ENCODE measurements at regions not wholly inside any gene's neighbourhood (a gene's known extent, or its start where the extent isn't known, plus 50 kb on each side); places are given as distances from the start of the nearest gene placed in this dataset.

DNA sequence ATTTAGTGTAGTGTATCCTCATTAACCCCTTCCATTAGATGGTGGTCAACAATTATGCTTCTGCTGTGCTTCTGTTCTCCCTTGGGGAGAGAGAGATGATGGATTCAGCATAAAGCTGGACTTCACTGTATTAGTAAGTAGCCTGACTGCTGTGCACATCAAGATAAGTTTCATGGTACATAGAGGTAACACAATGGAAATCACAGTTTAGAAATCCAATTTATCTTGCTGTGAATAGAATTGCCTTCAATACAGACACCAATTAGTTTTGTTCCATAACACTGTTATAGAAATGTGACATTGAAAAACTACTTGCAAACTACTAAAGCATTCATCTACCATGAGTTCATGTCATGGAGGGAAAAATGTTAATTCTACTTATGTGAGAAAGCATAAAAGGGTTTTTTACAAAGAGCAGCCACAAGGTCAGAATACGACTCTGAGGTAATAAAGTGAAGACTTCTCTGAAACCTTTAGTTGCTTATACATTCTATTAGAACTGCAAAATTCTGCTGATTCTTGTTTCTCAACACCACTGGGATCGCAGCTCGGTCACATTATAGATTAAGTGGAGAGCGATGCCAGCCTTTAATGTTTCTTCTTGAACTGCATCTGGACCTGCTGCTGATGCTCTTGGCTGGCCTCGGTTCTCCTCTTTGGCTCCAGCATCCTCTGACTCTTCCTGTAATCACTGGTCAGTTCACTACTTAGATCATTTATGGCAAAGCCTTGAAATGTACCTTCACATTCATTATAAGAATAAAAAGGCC is 190.8 kb downstream of the ATP23 start:
- Histone ChIP-seq H3K9me3 (ENCODE audit: control insufficient read depth, insufficient read depth, low read length) (no peaks in the 10 kb centered on the region), H3K27me3 (ENCODE audit: control insufficient read depth, insufficient read depth, low read length) (no peaks in the 10 kb centered on the region), H3K27ac (ENCODE audit: low read length) (no peak overlapping the region), H3K36me3 (ENCODE audit: control insufficient read depth, insufficient read depth, low read length) (no peaks in the 10 kb centered on the region), H3K4me1 (ENCODE audit: control insufficient read depth, insufficient read depth, low read length) (no peaks in the 10 kb centered on the region), H3K4me3 (ENCODE audit: low read length) (no peak overlapping the region)
- no CpG with 5 or more reads among the region's 5 CpGs for WGBS (ENCODE audit: insufficient coverage, insufficient read length)
- DNase-seq (ENCODE audit: low read depth, low spot score), result no peak

DNA sequence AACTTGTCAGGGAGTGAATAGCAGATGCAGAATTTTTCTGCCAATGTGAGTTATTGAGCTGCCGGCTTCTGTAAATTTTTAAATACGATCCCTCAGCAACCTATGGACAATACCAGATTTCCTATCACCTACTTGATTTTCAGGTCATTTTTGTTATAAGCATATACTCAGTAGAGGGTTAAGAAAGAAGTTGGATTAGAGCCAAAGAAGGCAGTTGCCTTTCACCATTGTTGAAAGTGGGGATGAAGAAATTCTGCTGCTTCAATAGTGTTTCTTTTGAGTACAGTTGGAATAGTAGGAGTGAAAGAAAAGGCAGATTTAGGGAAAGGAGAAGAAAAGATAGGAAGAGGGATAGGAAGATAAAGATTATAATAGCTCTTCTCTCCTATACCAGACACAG is 197.1 kb downstream of the ATP23 start:
- Histone ChIP-seq H3K4me1 (ENCODE audit: control insufficient read depth, insufficient read depth, low read length) (no peaks in the 10 kb centered on the region), H3K27me3 (ENCODE audit: control insufficient read depth, insufficient read depth, low read length) (no peaks in the 10 kb centered on the region), H3K4me3 (ENCODE audit: low read length) (no peak overlapping the region), H3K27ac (ENCODE audit: low read length) (no peak overlapping the region), H3K9me3 (ENCODE audit: control insufficient read depth, insufficient read depth, low read length) (no peaks in the 10 kb centered on the region), H3K36me3 (ENCODE audit: control insufficient read depth, insufficient read depth, low read length) (no peaks in the 10 kb centered on the region)
- WGBS (ENCODE audit: insufficient coverage, insufficient read length), result no CpG with 5 or more reads among the region's 2 CpGs
- no peak for DNase-seq (ENCODE audit: low read depth, low spot score)

DNA sequence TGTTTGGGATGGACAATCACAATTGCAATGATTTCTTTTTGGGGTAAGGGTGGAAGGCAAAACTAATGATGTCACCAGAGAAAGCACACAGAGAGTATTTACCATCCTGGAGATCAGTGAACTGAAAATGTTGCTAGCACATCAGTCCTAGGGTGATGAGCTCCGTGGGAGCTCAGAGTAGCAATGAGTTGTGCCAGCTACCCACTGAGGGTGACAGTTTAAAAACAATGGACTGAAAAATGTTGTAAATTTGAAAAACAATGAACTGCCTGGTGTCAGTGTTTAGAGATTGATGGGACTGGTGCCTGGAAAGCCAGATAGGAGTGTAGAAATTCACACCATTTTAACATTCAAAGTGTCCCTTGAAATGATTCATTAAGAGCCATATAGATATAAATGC is 198.5 kb downstream of the ATP23 start:
- DNase-seq (ENCODE audit: low read depth, low spot score), result no peak
- no peaks in the 10 kb centered on the region for H3K27me3 ChIP-seq (ENCODE audit: control insufficient read depth, insufficient read depth, low read length)
- no peak overlapping the region for H3K4me3 ChIP-seq (ENCODE audit: low read length)
- no peak overlapping the region for H3K27ac ChIP-seq (ENCODE audit: low read length)
- H3K4me1 ChIP-seq (ENCODE audit: control insufficient read depth, insufficient read depth, low read length), result no peaks in the 10 kb centered on the region
- no peaks in the 10 kb centered on the region for H3K9me3 ChIP-seq (ENCODE audit: control insufficient read depth, insufficient read depth, low read length)
- H3K36me3 ChIP-seq (ENCODE audit: control insufficient read depth, insufficient read depth, low read length), result no peaks in the 10 kb centered on the region
- WGBS (ENCODE audit: insufficient coverage, insufficient read length), result no CpG with 5 or more reads among the region's 1 CpG

DNA sequence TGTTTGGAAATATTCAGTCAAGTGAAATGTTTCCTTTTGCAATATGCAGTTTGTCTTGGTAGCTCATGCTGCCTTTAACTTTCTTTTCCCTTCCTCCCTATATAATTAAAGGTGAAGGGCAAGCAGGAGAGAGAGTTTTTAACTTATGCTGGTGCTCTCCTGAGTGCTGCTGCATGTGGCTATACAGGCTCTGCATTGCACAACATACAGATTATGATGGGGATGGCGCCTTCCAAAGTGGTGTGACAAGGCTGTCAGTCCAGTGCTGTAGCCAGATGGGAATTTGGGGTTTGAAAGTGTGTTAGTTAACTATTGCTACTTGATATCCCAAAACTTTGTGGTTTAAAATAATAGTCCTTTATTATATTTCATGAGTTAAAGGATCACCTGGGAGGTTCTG is 199.0 kb downstream of the ATP23 start:
- WGBS (ENCODE audit: insufficient coverage, insufficient read length), result no CpG with 5 or more reads among the region's 1 CpG
- Histone ChIP-seq H3K9me3 (ENCODE audit: control insufficient read depth, insufficient read depth, low read length) (no peaks in the 10 kb centered on the region), H3K4me3 (ENCODE audit: low read length) (no peak overlapping the region), H3K36me3 (ENCODE audit: control insufficient read depth, insufficient read depth, low read length) (no peaks in the 10 kb centered on the region), H3K4me1 (ENCODE audit: control insufficient read depth, insufficient read depth, low read length) (no peaks in the 10 kb centered on the region), H3K27ac (ENCODE audit: low read length) (no peak overlapping the region), H3K27me3 (ENCODE audit: control insufficient read depth, insufficient read depth, low read length) (no peaks in the 10 kb centered on the region)
- DNase-seq (ENCODE audit: low read depth, low spot score), result no peak

GRCh38 chr12:58142991-58143390 is 201.6 kb downstream of the ATP23 start:
- H3K27ac ChIP-seq (ENCODE audit: low read length), result no peak overlapping the region
- no peaks in the 10 kb centered on the region for H3K4me1 ChIP-seq (ENCODE audit: control insufficient read depth, insufficient read depth, low read length)
- no peak overlapping the region for H3K4me3 ChIP-seq (ENCODE audit: low read length)
- H3K27me3 ChIP-seq (ENCODE audit: control insufficient read depth, insufficient read depth, low read length), result no peaks in the 10 kb centered on the region
- H3K36me3 ChIP-seq (ENCODE audit: control insufficient read depth, insufficient read depth, low read length), result no peaks in the 10 kb centered on the region
- WGBS (ENCODE audit: insufficient coverage, insufficient read length), result no CpG with 5 or more reads among the region's 2 CpGs
- no peak for DNase-seq (ENCODE audit: low read depth, low spot score)
- H3K9me3 ChIP-seq (ENCODE audit: control insufficient read depth, insufficient read depth, low read length), result no peaks in the 10 kb centered on the region

- no peaks in the 10 kb centered on the region for H3K27me3 ChIP-seq (ENCODE audit: control insufficient read depth, insufficient read depth, low read length)
- H3K27ac ChIP-seq (ENCODE audit: low read length), result no peak overlapping the region
- WGBS (ENCODE audit: insufficient coverage, insufficient read length), result no CpG with 5 or more reads among the region's 6 CpGs
- DNase-seq (ENCODE audit: low read depth, low spot score), result no peak
- H3K9me3 ChIP-seq (ENCODE audit: control insufficient read depth, insufficient read depth, low read length), result no peaks in the 10 kb centered on the region
- H3K4me1 ChIP-seq (ENCODE audit: control insufficient read depth, insufficient read depth, low read length), result no peaks in the 10 kb centered on the region
- no peaks in the 10 kb centered on the region for H3K36me3 ChIP-seq (ENCODE audit: control insufficient read depth, insufficient read depth, low read length)
- no peak overlapping the region for H3K4me3 ChIP-seq (ENCODE audit: low read length)
Observed at GRCh38 chr12:58143498-58143995, 202.2 kb downstream of the ATP23 start.

GRCh38 chr12:58148405-58148804 is 207.0 kb downstream of the ATP23 start:
- Histone ChIP-seq H3K9me3 (ENCODE audit: control insufficient read depth, insufficient read depth, low read length) (no peaks in the 10 kb centered on the region), H3K4me1 (ENCODE audit: control insufficient read depth, insufficient read depth, low read length) (no peaks in the 10 kb centered on the region), H3K4me3 (ENCODE audit: low read length) (no peak overlapping the region), H3K27me3 (ENCODE audit: control insufficient read depth, insufficient read depth, low read length) (no peaks in the 10 kb centered on the region), H3K27ac (ENCODE audit: low read length) (no peak overlapping the region), H3K36me3 (ENCODE audit: control insufficient read depth, insufficient read depth, low read length) (no peaks in the 10 kb centered on the region)
- DNase-seq (ENCODE audit: low read depth, low spot score), result no peak

- no peak for DNase-seq (ENCODE audit: low read depth, low spot score)
- Histone ChIP-seq H3K4me1 (ENCODE audit: control insufficient read depth, insufficient read depth, low read length) (no peaks in the 10 kb centered on the region), H3K9me3 (ENCODE audit: control insufficient read depth, insufficient read depth, low read length) (no peaks in the 10 kb centered on the region), H3K4me3 (ENCODE audit: low read length) (no peak overlapping the region), H3K36me3 (ENCODE audit: control insufficient read depth, insufficient read depth, low read length) (no peaks in the 10 kb centered on the region), H3K27me3 (ENCODE audit: control insufficient read depth, insufficient read depth, low read length) (no peaks in the 10 kb centered on the region), H3K27ac (ENCODE audit: low read length) (no peak overlapping the region)
Observed at GRCh38 chr12:58148976-58149375, 207.6 kb downstream of the ATP23 start.

DNA sequence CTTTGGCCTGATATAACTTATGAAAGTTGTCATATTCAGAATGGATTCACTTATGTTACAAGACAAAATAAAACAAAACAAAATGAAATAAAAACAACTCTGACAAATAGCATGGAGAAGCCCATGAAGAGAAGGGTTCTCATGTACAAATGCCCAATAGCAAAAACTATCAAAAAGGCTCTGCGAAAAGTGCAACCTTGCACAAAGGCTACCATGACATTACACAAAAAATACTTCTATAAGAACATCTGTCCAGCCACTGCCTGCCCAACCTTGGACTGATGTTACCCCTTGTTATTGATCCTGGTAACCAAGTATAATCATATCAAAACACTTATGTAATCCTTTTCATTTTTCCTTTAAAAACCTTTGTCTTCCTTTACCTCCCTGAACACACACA is 213.0 kb downstream of the ATP23 start:
- no peak for DNase-seq (ENCODE audit: low read depth, low spot score)
- Histone ChIP-seq H3K27ac (ENCODE audit: low read length) (no peak overlapping the region), H3K4me1 (ENCODE audit: control insufficient read depth, insufficient read depth, low read length) (no peaks in the 10 kb centered on the region), H3K36me3 (ENCODE audit: control insufficient read depth, insufficient read depth, low read length) (no peaks in the 10 kb centered on the region), H3K4me3 (ENCODE audit: low read length) (no peak overlapping the region), H3K27me3 (ENCODE audit: control insufficient read depth, insufficient read depth, low read length) (no peaks in the 10 kb centered on the region), H3K9me3 (ENCODE audit: control insufficient read depth, insufficient read depth, low read length) (no peaks in the 10 kb centered on the region)
- no CpG with 5 or more reads among the region's 1 CpG for WGBS (ENCODE audit: insufficient coverage, insufficient read length)

DNA sequence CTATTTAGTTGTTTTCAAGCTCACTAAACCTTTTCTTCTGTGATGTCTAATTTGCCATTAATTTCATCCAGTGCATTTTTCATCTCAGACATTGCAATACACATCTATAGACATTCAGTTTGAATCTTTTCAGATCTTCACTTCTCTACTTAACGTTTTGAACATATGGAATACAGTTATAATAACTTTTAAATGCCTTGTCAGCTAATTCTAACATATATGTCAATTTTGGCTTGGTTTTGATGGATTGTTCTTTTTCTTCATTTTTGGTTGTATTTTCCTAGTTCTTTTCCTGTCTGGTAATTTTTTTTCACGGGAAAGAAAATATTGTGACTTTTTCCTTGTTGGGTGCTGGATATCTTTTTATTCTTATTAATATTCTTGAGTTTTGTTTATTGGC is 215.3 kb downstream of the ATP23 start:
- H3K36me3 ChIP-seq (ENCODE audit: control insufficient read depth, insufficient read depth, low read length), result no peaks in the 10 kb centered on the region
- no peak overlapping the region for H3K27ac ChIP-seq (ENCODE audit: low read length)

DNA sequence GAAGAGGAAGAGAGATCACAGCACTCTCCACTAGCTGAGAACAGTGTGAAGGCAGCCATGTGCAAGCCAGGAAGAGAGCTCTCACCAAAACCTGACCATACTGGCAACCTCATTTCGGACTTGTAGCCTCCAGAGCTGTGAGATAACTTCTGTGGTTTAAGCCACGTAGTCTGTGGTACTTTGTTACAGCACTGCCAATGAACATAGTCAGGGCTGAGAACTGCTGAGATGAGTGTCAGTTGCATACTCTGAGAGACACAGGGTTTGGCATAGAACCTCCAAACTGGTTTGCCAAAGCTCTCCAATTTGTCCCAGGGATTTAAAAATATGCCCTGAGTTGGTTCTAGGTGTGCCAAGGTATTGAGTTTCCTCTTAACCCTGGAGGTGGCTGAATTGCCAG is 218.6 kb downstream of the ATP23 start:
- no peak for DNase-seq (ENCODE audit: low read depth, low spot score)
- Histone ChIP-seq H3K9me3 (ENCODE audit: control insufficient read depth, insufficient read depth, low read length) (no peaks in the 10 kb centered on the region), H3K27ac (ENCODE audit: low read length) (no peak overlapping the region), H3K27me3 (ENCODE audit: control insufficient read depth, insufficient read depth, low read length) (no peaks in the 10 kb centered on the region), H3K36me3 (ENCODE audit: control insufficient read depth, insufficient read depth, low read length) (no peaks in the 10 kb centered on the region), H3K4me3 (ENCODE audit: low read length) (no peak overlapping the region), H3K4me1 (ENCODE audit: control insufficient read depth, insufficient read depth, low read length) (no peaks in the 10 kb centered on the region)
- no CpG with 5 or more reads among the region's 2 CpGs for WGBS (ENCODE audit: insufficient coverage, insufficient read length)

More for the DNA sequence above, 215.3 kb downstream of the ATP23 start:
- Histone ChIP-seq H3K4me3 (ENCODE audit: low read length) (no peak overlapping the region), H3K27me3 (ENCODE audit: control insufficient read depth, insufficient read depth, low read length) (no peaks in the 10 kb centered on the region), H3K4me1 (ENCODE audit: control insufficient read depth, insufficient read depth, low read length) (no peaks in the 10 kb centered on the region), H3K9me3 (ENCODE audit: control insufficient read depth, insufficient read depth, low read length) (no peaks in the 10 kb centered on the region)
- no peak for DNase-seq (ENCODE audit: low read depth, low spot score)
- no CpG with 5 or more reads among the region's 2 CpGs for WGBS (ENCODE audit: insufficient coverage, insufficient read length)
